ENCODE measurements at regions not wholly inside any gene's neighbourhood (a gene's known extent, or its start where the extent isn't known, plus 50 kb on each side); places are given as distances from the start of the nearest gene placed in this dataset.
"Not testable (repeated sequence)": the region's sequence is repeated elsewhere in the genome, so short reads cannot be mapped to it uniquely, and the experiment has no call there.

GRCh38 chr7:85356916-85357315, 170.1 kb upstream of the SEMA3D start:
- TF ChIP-seq, protein P1, sequence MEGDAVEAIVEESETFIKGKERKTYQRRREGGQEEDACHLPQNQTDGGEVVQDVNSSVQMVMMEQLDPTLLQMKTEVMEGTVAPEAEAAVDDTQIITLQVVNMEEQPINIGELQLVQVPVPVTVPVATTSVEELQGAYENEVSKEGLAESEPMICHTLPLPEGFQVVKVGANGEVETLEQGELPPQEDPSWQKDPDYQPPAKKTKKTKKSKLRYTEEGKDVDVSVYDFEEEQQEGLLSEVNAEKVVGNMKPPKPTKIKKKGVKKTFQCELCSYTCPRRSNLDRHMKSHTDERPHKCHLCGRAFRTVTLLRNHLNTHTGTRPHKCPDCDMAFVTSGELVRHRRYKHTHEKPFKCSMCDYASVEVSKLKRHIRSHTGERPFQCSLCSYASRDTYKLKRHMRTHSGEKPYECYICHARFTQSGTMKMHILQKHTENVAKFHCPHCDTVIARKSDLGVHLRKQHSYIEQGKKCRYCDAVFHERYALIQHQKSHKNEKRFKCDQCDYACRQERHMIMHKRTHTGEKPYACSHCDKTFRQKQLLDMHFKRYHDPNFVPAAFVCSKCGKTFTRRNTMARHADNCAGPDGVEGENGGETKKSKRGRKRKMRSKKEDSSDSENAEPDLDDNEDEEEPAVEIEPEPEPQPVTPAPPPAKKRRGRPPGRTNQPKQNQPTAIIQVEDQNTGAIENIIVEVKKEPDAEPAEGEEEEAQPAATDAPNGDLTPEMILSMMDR (IDR thresholded peaks at IDR 0.05; ENCODE audit: low read depth, low read length), result no peak
- no peak for DNase-seq (ENCODE audit: low read depth in 2 of 2)
- H3K4me3 ChIP-seq (replicated peaks in 1 of 2; ENCODE audit: low read depth in 2 of 2, low read length in 2 of 2), result no peak overlapping the region

- H3K4me3 ChIP-seq (replicated peaks in 1 of 2; ENCODE audit: low read depth in 2 of 2, low read length in 2 of 2), result no peak overlapping the region
- no peak for DNase-seq (ENCODE audit: low read depth in 2 of 2)
- TF ChIP-seq, protein P1 (IDR thresholded peaks at IDR 0.05; ENCODE audit: low read depth, low read length), result no peak
These were observed 156.6 kb upstream of the SEMA3D start for GRCh38 chr7:85343484-85343883.

GRCh38 chr7:85342781-85343180, 155.9 kb upstream of the SEMA3D start:
- no peak for DNase-seq (ENCODE audit: low read depth in 2 of 2)
- no peak overlapping the region for H3K4me3 ChIP-seq (replicated peaks in 1 of 2; ENCODE audit: low read depth in 2 of 2, low read length in 2 of 2)
- TF ChIP-seq, protein P1 (IDR thresholded peaks at IDR 0.05; ENCODE audit: low read depth, low read length), result no peak

GRCh38 chr7:85341973-85342372, 155.1 kb upstream of the SEMA3D start:
- DNase-seq (ENCODE audit: low read depth in 2 of 2), result no peak
- H3K4me3 ChIP-seq (replicated peaks in 1 of 2; ENCODE audit: low read depth in 2 of 2, low read length in 2 of 2), result no peak overlapping the region
- TF ChIP-seq, protein P1 (IDR thresholded peaks at IDR 0.05; ENCODE audit: low read depth, low read length), result no peak

- TF ChIP-seq, protein P1 (IDR thresholded peaks at IDR 0.05; ENCODE audit: low read depth, low read length), result no peak
- DNase-seq (ENCODE audit: low read depth in 2 of 2), result peak in 1 of 2 donors; percentile 1
- H3K4me3 ChIP-seq (replicated peaks in 1 of 2; ENCODE audit: low read depth in 2 of 2, low read length in 2 of 2), result no peak overlapping the region
These were observed 154.3 kb upstream of the SEMA3D start for GRCh38 chr7:85341121-85341520.

DNA sequence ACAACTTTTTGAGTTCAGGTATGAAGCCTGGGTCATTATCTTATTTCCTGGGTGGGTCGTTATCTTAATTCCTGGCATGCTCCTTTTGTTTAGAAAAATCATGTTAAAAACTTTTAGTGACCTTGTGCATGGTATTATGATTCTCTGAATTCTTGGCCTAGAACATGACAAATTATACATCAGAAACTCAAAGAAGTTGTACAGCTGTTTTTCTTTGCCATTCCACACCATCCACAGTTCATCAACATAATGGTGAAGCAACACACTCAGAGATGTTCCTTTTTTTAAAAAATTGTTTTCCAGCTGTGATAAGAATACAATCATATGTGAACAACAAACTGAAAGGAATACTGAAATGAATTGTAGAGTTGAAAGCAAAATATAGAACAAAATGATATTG, 149.2 kb upstream of the SEMA3D start:
- DNase-seq (ENCODE audit: low read depth in 2 of 2), result no peak
- no peak overlapping the region for H3K4me3 ChIP-seq (replicated peaks in 1 of 2; ENCODE audit: low read depth in 2 of 2, low read length in 2 of 2)
- TF ChIP-seq, protein P1 (IDR thresholded peaks at IDR 0.05; ENCODE audit: low read depth, low read length), result no peak

GRCh38 chr7:85335113-85335512, 148.3 kb upstream of the SEMA3D start:
- H3K4me3 ChIP-seq (replicated peaks in 1 of 2; ENCODE audit: low read depth in 2 of 2, low read length in 2 of 2); DNase-seq (ENCODE audit: low read depth in 2 of 2): not testable (repeated sequence)

Measured in cardiac fibroblast (primary cell).